B cell (primary cell): ENCODE measurements at regions not wholly inside any gene's neighbourhood (a gene's known extent, or its start where the extent isn't known, plus 50 kb on each side); places are given as distances from the start of the nearest gene placed in this dataset.

Experiments used
- ATAC-seq: fragments of 200-7000 bp; cut with Tn5 transposase; one replicate; pipeline ENCODE4 v1.10.0; 2021; ENCODE audit warnings: low read depth, mild to moderate bottlenecking, moderate number of reproducible peaks, moderate library complexity
- CTCF ChIA-PET: fragments of 350-600 bp; sonication (Branson Sonifier 250); formaldehyde crosslinking; loops from one replicate; lab custom pipeline; 2021; ENCODE audit warnings: antibody characterized with exemption, inconsistent platforms; lab: Charles Lee
- POLR2A ChIA-PET: fragments of 350-600 bp; sonication (Branson Sonifier 250); formaldehyde crosslinking; loops from one replicate; lab custom pipeline; 2021; ENCODE audit warnings: antibody characterized with exemption; lab: Charles Lee
- DNase-seq: peaks from one replicate; pipeline ENCODE4 v3.0.0; 2013
- H2AFZ ChIP-seq: 2 replicates; pipeline ENCODE4 v1.6.1; 2012; ENCODE audit warnings: mild to moderate bottlenecking, low read depth, low read length; ENCODE audit not compliant: insufficient read depth, poor library complexity, severe bottlenecking
- H3K27ac ChIP-seq, 2 donors: 1 replicate in 1 of 2; 2 replicates in 1 of 2; pipeline ENCODE4 v1.5.1; 2012 to 2013; ENCODE audit warnings: low read length in 2 of 2, mild to moderate bottlenecking in 2 of 2, moderate library complexity in 1 of 2
- H3K27me3 ChIP-seq, 4 experiments: fragments of 200-600 bp in 1 of 4; sonication (generic) in 1 of 4; replicated peaks in 1 of 4; 1 replicate in 2 of 4; 2 replicates in 2 of 4; pipeline versions ENCODE4 v1.6.1 to v1.7.0; 2013 to 2016; ENCODE audit warnings: low read length in 3 of 4, mild to moderate bottlenecking in 2 of 4, mixed read lengths in 1 of 4, moderate library complexity in 1 of 4; ENCODE audit not compliant: insufficient read depth in 4 of 4, control insufficient read depth in 3 of 4; ENCODE audit errors: control extremely low read depth in 1 of 4
- H3K36me3 ChIP-seq, 2 experiments: replicated peaks in 1 of 2; 1 replicate in 1 of 2; 2 replicates in 1 of 2; pipeline versions ENCODE4 v1.6.1 to v1.7.1; 2013; ENCODE audit warnings: low read length in 1 of 2; ENCODE audit not compliant: insufficient read depth in 2 of 2, control insufficient read depth in 1 of 2; ENCODE audit errors: control extremely low read depth in 1 of 2, extremely low read depth in 1 of 2
- H3K4me1 ChIP-seq, 2 donors: fragments of 200-600 bp in 1 of 2; sonication (generic) in 1 of 2; 1 replicate in 1 of 2; 2 replicates in 1 of 2; pipeline versions ENCODE4 v1.5.1 to v1.6.1; 2013 to 2017; ENCODE audit warnings: low read length in 2 of 2; ENCODE audit not compliant: control insufficient read depth in 2 of 2, insufficient read depth in 2 of 2
- H3K4me2 ChIP-seq: replicated peaks from 2 replicates; pipeline ENCODE3; 2012; ENCODE audit warnings: mild to moderate bottlenecking, low read depth, low read length; ENCODE audit not compliant: poor library complexity, severe bottlenecking
- H3K4me3 ChIP-seq, 5 experiments: fragments of 200-600 bp in 1 of 5; sonication (generic) in 1 of 5; 1 replicate in 3 of 5; 2 replicates in 2 of 5; pipeline versions ENCODE4 v1.5.1 to v1.7.0; 2011 to 2016; ENCODE audit warnings: low read length in 4 of 5, mild to moderate bottlenecking in 4 of 5, low read depth in 2 of 5, control low read depth in 1 of 5, moderate library complexity in 1 of 5; ENCODE audit not compliant: insufficient read depth in 1 of 5; ENCODE audit errors: control extremely low read depth in 1 of 5, extremely low read depth in 1 of 5
- H3K79me2 ChIP-seq: fragments of 200-600 bp; sonication (generic); one replicate; pipeline ENCODE4 v1.6.0; 2016; ENCODE audit warnings: low read length; ENCODE audit not compliant: control insufficient read depth, insufficient read depth
- H3K9ac ChIP-seq: fragments of 200-600 bp; sonication (generic); 2 replicates; pipeline ENCODE4 v1.6.1; 2017; ENCODE audit warnings: mild to moderate bottlenecking, low read length, moderate library complexity
- H3K9me3 ChIP-seq, 3 donors: one replicate each; pipeline versions ENCODE4 v1.6.1 to v1.7.1; 2013; ENCODE audit warnings: low read length in 2 of 3; ENCODE audit not compliant: control insufficient read depth in 2 of 3, insufficient read depth in 1 of 3; ENCODE audit errors: control extremely low read depth in 1 of 3
- H4K20me1 ChIP-seq: 2 replicates; pipeline ENCODE4 v1.6.0; 2012; ENCODE audit warnings: mild to moderate bottlenecking, low read length; ENCODE audit not compliant: insufficient read depth, control insufficient read depth, poor library complexity, severe bottlenecking
- H3K27ac Mint-ChIP-seq: one replicate; pipeline ENCODE4 v1.8.0; 2021; ENCODE audit warnings: mixed read lengths
- H3K27me3 Mint-ChIP-seq: one replicate; pipeline ENCODE4 v1.8.0; 2021; ENCODE audit warnings: mixed read lengths
- H3K4me1 Mint-ChIP-seq: one replicate; pipeline ENCODE4 v1.8.0; 2021; ENCODE audit warnings: mixed read lengths
- H3K4me3 Mint-ChIP-seq: one replicate; pipeline ENCODE4 v1.8.0; 2021; ENCODE audit warnings: mixed read lengths
- H3K9me3 Mint-ChIP-seq: one replicate; pipeline ENCODE4 v1.8.0; 2022; ENCODE audit warnings: mixed read lengths; ENCODE audit not compliant: insufficient read depth
- CTCF ChIP-seq: fragments of 200-600 bp; IDR thresholded peaks from one replicate; pipeline ENCODE4 v1.8.0; 2022; ENCODE audit warnings: antibody characterized with exemption, mild to moderate bottlenecking
- EZH2 ChIP-seq: IDR thresholded peaks from 2 replicates; pipeline ENCODE4 v1.6.1; 2012; ENCODE audit warnings: borderline replicate concordance, low read depth, mild to moderate bottlenecking, moderate library complexity, low read length; ENCODE audit not compliant: insufficient read depth, poor library complexity, severe bottlenecking
- WGBS: methylation state at CpG from one replicate; pipeline ENCODE4 v1.1.5; 2013; ENCODE audit warnings: missing lambda C conversion rate; ENCODE audit not compliant: insufficient coverage; 5-methylcytosine and 5-hydroxymethylcytosine counted together
- intact Hi-C: fragments of 100-400 bp; cut with micrococcal nuclease; formaldehyde crosslinking; loops from one replicate; pipeline ENCODE4 v1.10.0; 2022

GRCh38 chr15:69725275-69725674 lies 272.7 kb downstream of the RPLP1 start:
- no peak overlapping the region for H3K4me3 ChIP-seq
- ChIA-PET CTCF (interaction anchor here (0.9 to 4.6 kb wide), 4 partner anchors 8 to 142 kb away, joined by 4 to 19 read pairs (median 5); no protein-coding TSS in a partner anchor), POLR2A (no interaction called here)
- H3K79me2 ChIP-seq, result no peaks in the 10 kb centered on the region
- Mint-ChIP-seq H3K27me3 (peaks cover 14% of the 10 kb centered on the region), H3K4me1 (peaks cover 49% of the 10 kb centered on the region), H3K9me3 (no peaks in the 10 kb centered on the region), H3K27ac (no peak overlapping the region), H3K4me3 (no peak overlapping the region)
- no peak overlapping the region for H3K27ac ChIP-seq
- TF ChIP-seq CTCF (no peak), EZH2 (no peak)
- H3K4me1 ChIP-seq, result peaks cover 24 to 53% of the 10 kb centered on the region in 2 donors
- no peak overlapping the region for H2AFZ ChIP-seq
- H3K9me3 ChIP-seq, result peaks cover 0 to 3% (median 1%) of the 10 kb centered on the region in 3 donors
- no peak for DNase-seq
- H3K36me3 ChIP-seq, result no peaks in the 10 kb centered on the region
- WGBS, result 94% methylated on average over 3 of the region's 4 CpGs
- no peaks in the 10 kb centered on the region for H4K20me1 ChIP-seq
- H3K27me3 ChIP-seq, result peaks cover 0 to 23% (median 5%) of the 10 kb centered on the region in 4 experiments
- no peak overlapping the region for H3K4me2 ChIP-seq
- no peak overlapping the region for H3K9ac ChIP-seq
- ATAC-seq, result no peak
- intact Hi-C loops, result loop anchor here (5.0 to 10.0 kb wide), 4 partner anchors 37 to 737 kb away; no protein-coding TSS in a partner anchor

- H2AFZ ChIP-seq, result no peak overlapping the region
- POLR2A ChIA-PET, result no interaction called here
- TF ChIP-seq CTCF (no peak), EZH2 (no peak)
- H3K4me3 ChIP-seq, result no peak overlapping the region
- Mint-ChIP-seq H3K27ac (no peak overlapping the region), H3K4me3 (no peak overlapping the region), H3K27me3 (peaks cover 14% of the 10 kb centered on the region), H3K4me1 (peaks cover 44% of the 10 kb centered on the region), H3K9me3 (no peaks in the 10 kb centered on the region)
- DNase-seq, result peak; percentile 42
- H3K27me3 ChIP-seq, result peaks cover 0 to 23% (median 5%) of the 10 kb centered on the region in 4 experiments
- H3K9me3 ChIP-seq, result no peaks in the 10 kb centered on the region
- no peak overlapping the region for H3K4me2 ChIP-seq
- H3K27ac ChIP-seq, result no peak overlapping the region
- no peaks in the 10 kb centered on the region for H3K36me3 ChIP-seq
- 0% methylated on average over 1 of the region's 2 CpGs for WGBS
- intact Hi-C loops, result loop anchor here (5.0 to 10.0 kb wide), 4 partner anchors 36 to 736 kb away; no protein-coding TSS in a partner anchor
- no peak overlapping the region for H3K9ac ChIP-seq
- ATAC-seq, result peak; percentile 25
- no peaks in the 10 kb centered on the region for H4K20me1 ChIP-seq
- CTCF ChIA-PET, result interaction anchor here (1.1 to 4.6 kb wide), 4 partner anchors 9 to 316 kb away, joined by 3 to 19 read pairs (median 3); no protein-coding TSS in a partner anchor
- no peaks in the 10 kb centered on the region for H3K79me2 ChIP-seq
- H3K4me1 ChIP-seq, result peaks cover 24 to 47% of the 10 kb centered on the region in 2 donors
Observed at GRCh38 chr15:69725957-69726356, 273.3 kb downstream of the RPLP1 start.
